Uterus (tissue), 2 donors: ENCODE measurements at regions not wholly inside any gene's neighbourhood (a gene's known extent, or its start where the extent isn't known, plus 50 kb on each side); places are given as distances from the start of the nearest gene placed in this dataset.

Experiments used
- CTCF ChIP-seq, 4 experiments: fragments of 200-600 bp in 2 of 4; fragments of 450-650 bp in 2 of 4; sonication (generic) in 2 of 4; IDR thresholded peaks; one replicate each; pipeline ENCODE4 v1.5.1; 2016 to 2019; ENCODE audit warnings: antibody characterized with exemption in 4 of 4, mild to moderate bottlenecking in 2 of 4, moderate library complexity in 1 of 4
- POLR2A ChIP-seq, 2 donors: fragments of 450-650 bp; IDR thresholded peaks; one replicate each; pipeline ENCODE4 v1.6.1; 2016; ENCODE audit warnings: antibody characterized with exemption in 2 of 2, mild to moderate bottlenecking in 1 of 2, moderate library complexity in 1 of 2

GRCh38 chr10:78203915-78204818 lies 170.5 kb downstream of the RPS24 start:
- TF ChIP-seq CTCF (IDR thresholded peaks at IDR 0.05) (no peak), POLR2A (IDR thresholded peaks at IDR 0.05) (no peak)
